HG02840 (cell line): ENCODE measurements at regions not wholly inside any gene's neighbourhood (a gene's known extent, or its start where the extent isn't known, plus 50 kb on each side); places are given as distances from the start of the nearest gene placed in this dataset.

Experiments
- ATAC-seq: cut with Tn5 transposase; IDR thresholded peaks from one replicate; pipeline ENCODE4 v1.9.1; 2021; ENCODE audit warnings: mild to moderate bottlenecking, moderate library complexity, moderate number of reproducible peaks; ENCODE audit not compliant: unreplicated experiment, low FRiP score

GRCh38 chr5:162474239-162474638 lies 406.7 kb downstream of the GABRG2 start:
- no peak for ATAC-seq

DNA sequence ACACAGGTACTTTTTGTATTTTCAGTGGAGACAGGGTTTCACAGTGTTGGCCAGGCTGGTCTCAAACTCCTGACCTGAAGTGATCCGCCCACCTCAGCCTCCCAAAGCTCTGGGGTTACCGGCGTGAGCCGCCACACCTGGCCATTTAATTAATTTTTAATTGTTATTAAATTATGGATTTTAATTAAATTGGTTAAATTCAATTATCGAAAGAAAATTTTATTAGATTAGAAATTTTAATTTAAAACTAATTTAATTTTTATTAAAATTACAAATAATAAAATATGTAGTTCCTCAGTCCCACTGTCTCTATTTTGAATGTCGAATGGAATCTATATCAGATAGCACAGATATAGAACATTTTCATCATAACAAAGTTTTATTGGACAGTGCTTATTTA lies 416.5 kb downstream of the GABRG2 start:
- no peak for ATAC-seq

DNA sequence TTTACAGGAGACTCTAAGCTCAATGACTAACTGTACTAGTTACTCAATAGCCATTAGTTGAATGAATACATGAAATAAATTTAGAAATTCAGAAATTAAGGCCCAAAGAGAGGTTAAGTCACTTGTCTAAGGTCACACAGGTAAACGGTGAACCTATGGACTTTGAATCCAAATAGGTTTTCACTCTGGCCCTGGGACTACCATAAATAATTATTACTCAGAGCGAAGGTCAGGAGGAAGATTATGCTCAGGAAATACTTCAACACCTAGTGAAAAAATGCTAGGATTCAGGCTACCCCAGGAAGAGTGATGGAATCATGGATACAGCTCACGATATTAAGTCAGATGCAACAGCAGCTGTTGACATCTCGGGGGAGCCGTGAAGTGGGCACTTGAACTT lies 417.4 kb downstream of the GABRG2 start:
- ATAC-seq: no peak

GRCh38 chr5:162485666-162486292 lies 418.2 kb downstream of the GABRG2 start:
- no peak for ATAC-seq

DNA sequence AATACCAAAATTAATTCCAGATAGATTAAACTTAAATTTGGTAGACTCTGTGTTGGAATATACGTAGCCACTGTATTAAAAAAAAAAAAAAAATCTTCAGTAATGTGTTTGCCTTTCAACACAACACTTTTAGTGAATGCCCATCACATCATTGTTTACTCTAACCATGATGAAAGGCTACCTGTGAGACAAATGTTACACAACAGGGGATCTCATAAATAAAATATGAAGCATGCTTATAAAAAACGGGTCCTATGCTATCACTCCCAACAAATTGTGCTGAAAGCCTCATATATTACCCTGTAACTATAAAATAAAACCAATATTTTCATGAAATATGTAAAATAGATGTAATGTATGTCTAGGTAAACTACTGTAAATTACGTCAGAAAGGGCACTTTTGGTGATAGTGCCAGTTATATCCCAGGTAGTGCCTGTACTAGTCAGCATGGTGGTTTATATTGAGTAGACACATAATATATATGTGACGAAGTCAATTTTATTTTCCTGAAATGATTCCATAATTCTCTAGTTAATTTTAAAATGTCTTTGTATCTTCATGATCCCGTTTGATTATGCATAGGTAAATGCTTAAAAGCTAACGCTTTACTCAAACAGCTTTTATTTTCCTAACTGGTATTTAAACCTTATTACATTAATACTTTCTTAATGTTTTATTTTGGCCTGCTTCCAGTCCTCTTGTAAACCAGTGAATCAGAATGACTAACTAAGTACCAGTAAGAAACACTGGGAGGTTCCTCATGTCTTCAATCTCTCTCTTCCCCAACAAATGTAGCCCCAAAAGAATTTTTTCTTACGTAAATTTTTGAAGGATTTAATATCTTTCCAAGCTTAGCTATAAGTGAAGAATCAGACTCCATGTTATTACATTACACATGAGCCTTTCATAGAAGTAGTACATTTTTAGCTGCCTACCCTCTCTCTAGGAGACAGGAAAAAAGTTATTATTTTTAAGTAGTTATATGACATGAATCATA lies 420.3 kb downstream of the GABRG2 start:
- ATAC-seq: no peak

DNA sequence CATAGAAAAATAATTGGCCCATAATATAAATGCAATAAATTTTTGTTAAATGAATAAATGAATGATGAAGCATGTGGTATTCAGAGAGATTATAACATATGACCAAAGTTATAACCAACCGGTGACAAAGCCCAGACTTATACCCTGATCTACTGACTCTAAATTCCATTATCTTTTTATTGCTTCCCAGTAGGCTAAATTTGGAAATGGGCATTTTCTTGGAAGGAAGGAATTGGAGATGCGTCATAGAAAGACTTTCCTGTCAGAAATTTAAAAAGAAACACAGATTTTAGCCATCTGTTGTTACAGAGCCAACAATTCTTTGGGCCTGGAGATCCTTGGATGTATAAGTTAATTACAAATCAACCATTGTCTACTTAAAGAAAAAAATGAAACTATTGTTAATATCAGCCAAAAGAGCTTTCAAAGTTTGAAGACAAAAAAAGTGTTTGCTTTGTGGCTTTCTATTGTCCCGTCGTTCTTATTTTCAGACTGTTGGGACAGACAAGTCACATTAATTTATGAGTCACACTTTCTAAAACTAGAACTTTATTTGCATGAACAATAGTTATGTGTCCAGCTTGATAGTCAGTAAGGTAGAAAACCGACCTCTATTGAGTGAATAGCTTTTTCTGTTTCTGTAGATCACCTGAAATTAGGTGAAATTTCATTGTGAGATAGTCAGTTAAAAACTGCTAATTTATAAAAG lies 428.7 kb downstream of the GABRG2 start:
- no peak for ATAC-seq

DNA sequence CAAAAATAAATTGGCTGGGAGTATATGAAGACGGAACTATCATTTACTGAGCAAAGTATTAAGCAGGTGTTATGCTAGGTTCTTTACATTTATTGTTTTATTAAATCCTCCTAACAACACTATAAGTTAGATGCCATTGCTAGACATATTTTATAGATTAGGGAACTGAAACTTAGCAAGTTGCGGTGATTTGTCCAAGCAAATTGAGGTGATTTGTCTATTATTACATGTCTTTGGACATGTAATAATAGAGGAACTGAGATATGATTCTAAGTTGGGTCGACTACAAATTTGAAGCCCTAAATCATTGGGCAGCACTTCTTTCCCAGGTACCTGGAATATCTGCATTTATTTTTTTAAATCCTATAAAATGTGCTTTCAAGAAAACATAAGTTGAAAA lies 429.9 kb downstream of the GABRG2 start:
- no peak for ATAC-seq

- no peak for ATAC-seq
Measured at GRCh38 chr5:162502780-162503179, 435.2 kb downstream of the GABRG2 start.

GRCh38 chr5:162503796-162504195 lies 436.2 kb downstream of the GABRG2 start:
- ATAC-seq: no peak

GRCh38 chr5:162512935-162513565 lies 445.5 kb downstream of the GABRG2 start:
- ATAC-seq: no peak

GRCh38 chr5:162514116-162514515 lies 446.5 kb downstream of the GABRG2 start:
- no peak for ATAC-seq

DNA sequence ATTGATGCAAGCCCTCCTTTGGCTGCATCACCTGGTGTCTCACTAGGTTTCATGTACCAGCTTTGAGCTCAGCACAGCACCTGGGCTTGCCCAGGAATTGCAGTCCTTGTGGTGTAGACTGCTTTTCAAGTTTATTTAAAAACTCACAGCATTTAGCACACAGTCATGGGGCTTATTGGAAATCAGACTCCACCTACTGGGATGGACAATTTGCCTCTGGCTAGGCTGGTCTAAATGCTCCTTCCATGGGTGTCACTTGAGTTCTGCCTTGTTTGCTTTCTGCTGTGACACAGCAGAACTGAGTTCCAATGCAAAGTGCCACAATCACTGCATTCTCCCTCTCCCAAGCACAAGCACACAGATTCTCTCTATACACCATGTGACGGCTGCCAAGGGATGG lies 453.3 kb downstream of the GABRG2 start:
- no peak for ATAC-seq

DNA sequence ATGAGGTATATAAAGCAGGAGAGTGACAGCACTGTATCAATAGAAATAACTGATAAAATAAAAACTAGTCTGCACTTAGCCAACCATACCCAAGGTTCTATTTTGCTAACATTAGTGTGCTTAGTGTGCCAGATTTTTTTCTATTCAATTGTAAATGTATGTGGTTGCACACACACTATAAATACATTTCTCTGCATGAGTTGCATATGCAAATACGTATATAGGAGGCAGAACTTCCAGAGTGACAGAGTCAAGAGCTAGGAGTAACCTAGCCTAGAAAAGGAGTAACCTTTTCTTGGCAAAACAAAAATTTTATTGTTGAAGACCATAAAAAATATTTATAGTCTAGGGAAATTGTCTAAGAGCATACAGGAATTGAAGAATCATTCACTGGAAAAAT lies 461.6 kb downstream of the GABRG2 start:
- ATAC-seq: no peak

GRCh38 chr5:162529886-162530285 lies 462.3 kb downstream of the GABRG2 start:
- no peak for ATAC-seq

DNA sequence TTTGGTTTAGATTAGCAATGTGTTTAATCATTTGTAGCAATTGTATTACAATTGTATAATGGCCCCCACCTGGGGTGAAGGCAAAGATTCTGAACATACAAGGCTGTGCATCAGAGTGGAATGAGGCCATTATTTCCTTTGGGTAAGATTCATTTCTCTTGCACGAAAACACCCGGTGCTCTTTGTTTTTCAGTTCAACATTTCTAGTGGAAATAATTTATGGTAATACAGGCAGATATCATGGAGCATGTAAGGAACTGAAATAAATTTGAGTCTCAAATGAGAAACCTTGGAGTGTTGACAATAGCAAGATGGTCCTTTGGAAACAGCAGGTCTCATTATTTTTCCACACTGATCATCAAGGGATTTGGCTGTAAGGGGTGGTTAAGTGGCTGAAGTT lies 475.9 kb downstream of the GABRG2 start:
- no peak for ATAC-seq

- ATAC-seq: no peak
Measured at GRCh38 chr5:162544905-162545304, 477.3 kb downstream of the GABRG2 start.

DNA sequence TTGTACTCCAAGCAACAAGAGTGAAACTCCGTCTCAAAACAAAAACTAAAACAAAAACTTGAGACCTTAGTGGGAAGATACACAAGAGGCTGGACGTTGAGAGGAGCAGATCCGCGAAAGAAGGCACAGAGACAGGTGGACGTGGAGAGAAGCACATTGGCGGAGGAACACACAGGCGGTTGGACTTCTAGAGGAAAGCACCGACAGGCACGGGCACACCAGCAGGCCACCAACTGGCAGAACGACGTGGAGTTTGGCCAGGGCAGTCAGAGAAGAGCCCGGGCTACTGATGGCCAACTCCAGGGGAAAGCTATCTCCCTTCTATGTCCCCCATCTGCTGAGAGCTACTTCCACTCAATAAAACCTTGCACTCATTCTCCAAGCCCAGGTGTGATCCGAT lies 482.7 kb downstream of the GABRG2 start:
- no peak for ATAC-seq

DNA sequence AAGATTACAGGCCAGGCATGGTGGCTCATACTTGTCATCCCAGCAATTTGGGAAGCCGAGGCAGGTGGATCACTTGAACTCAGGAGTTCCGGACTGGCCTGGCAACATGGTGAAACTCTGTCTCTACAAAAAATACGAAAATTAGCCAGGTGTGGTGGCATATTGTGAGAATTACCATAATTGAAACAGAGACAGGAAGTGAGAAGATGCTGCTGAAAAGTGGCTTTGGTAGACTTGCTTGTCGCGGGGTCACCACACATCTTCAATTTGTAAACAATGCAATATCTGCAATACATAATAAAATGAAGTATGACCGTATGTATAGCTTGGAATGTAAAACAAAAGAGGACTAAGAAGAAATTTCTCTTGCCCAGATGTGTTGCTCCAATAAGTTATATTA lies 490.5 kb downstream of the GABRG2 start:
- no peak for ATAC-seq

DNA sequence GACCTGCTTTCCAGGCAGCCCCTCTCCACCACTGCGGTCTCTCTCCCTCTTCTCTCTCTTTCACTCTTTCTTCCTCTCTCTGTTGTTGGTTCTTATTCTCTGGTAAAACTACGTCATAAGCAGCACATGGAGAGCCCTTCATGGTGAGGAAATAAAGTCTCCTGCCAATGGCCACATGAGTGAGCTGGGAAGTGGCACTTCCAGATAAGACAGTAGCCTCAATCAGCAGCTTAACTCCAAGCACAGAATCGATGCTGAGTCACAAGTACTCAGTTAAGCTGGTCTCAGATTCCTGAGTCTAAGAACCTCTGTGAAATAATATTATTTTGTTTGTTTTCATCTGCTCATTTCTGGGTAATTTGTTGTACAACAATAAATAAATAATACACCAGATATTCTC lies 500.1 kb downstream of the GABRG2 start:
- no peak for ATAC-seq

- no peak for ATAC-seq
Measured at GRCh38 chr5:162573758-162574157, 506.2 kb downstream of the GABRG2 start.

GRCh38 chr5:162591724-162592123 lies 524.2 kb downstream of the GABRG2 start:
- ATAC-seq: no peak
